H1 (cell line): ENCODE measurements at regions not wholly inside any gene's neighbourhood (a gene's known extent, or its start where the extent isn't known, plus 50 kb on each side); places are given as distances from the start of the nearest gene placed in this dataset.

ENCODE experiments used
- CTCF ChIA-PET: fragments of 300-600 bp; sonication (Branson Sonifier 250); formaldehyde crosslinking; loops from one replicate; lab custom pipeline; 2021; ENCODE audit not compliant: partially characterized antibody; lab: Charles Lee
- POLR2A ChIA-PET: fragments of 300-600 bp; sonication (Branson Sonifier 250); formaldehyde crosslinking; loops from one replicate; lab custom pipeline; 2021; ENCODE audit warnings: inconsistent platforms; ENCODE audit not compliant: partially characterized antibody; lab: Charles Lee
- DNase-seq, 2 experiments: peaks; one replicate each; pipeline versions ENCODE4 v3.0.0 to v3.0.0-alpha.2; 2010 to 2022; ENCODE audit warnings: low spot score in 2 of 2, low read depth in 1 of 2, mixed read lengths in 1 of 2
- FAIRE-seq: peaks from 2 replicates; lab custom pipeline; 2011; peaks lifted over from hg19 to GRCh38; lab: Jason Lieb, UNC
- H2AFZ ChIP-seq: 2 replicates; pipeline ENCODE4 v1.8.1; 2012; ENCODE audit warnings: low read length, inconsistent platforms
- H2AK5ac ChIP-seq: 2 replicates; pipeline ENCODE4 v1.6.1; 2013; ENCODE audit warnings: low read depth, low read length
- H2BK120ac ChIP-seq: replicated peaks from 2 replicates; pipeline ENCODE3; 2013; ENCODE audit warnings: low read depth, low read length, inconsistent platforms
- H2BK12ac ChIP-seq: 2 replicates; pipeline ENCODE4 v1.6.1; 2013; ENCODE audit warnings: low read depth, low read length
- H2BK15ac ChIP-seq: 2 replicates; pipeline ENCODE4 v1.6.1; 2013; ENCODE audit warnings: low read length
- H2BK20ac ChIP-seq: 2 replicates; pipeline ENCODE4 v1.6.1; 2013; ENCODE audit warnings: low read length
- H2BK5ac ChIP-seq: 2 replicates; pipeline ENCODE4 v1.6.1; 2013; ENCODE audit warnings: low read depth, low read length
- H3K14ac ChIP-seq: 2 replicates; pipeline ENCODE4 v1.6.1; 2013; ENCODE audit warnings: inconsistent platforms; ENCODE audit not compliant: insufficient read length
- H3K18ac ChIP-seq: 2 replicates; pipeline ENCODE4 v1.6.1; 2013; ENCODE audit warnings: low read length; ENCODE audit errors: extremely low read depth
- H3K23ac ChIP-seq: 2 replicates; pipeline ENCODE4 v1.6.1; 2013; ENCODE audit warnings: inconsistent platforms; ENCODE audit not compliant: insufficient read length
- H3K23me2 ChIP-seq: 2 replicates; pipeline ENCODE4 v1.6.1; 2013; ENCODE audit warnings: low read depth, low read length
- H3K27ac ChIP-seq: 2 replicates; pipeline ENCODE4 v1.6.1; 2011; ENCODE audit warnings: low read depth, low read length, inconsistent platforms
- H3K27me3 ChIP-seq, 4 experiments: replicated peaks in 1 of 4; 1 replicate in 1 of 4; 2 replicates in 3 of 4; pipeline versions ENCODE4 v1.6.1 to v1.8.1; 2011 to 2013; ENCODE audit warnings: low read length in 3 of 4, mild to moderate bottlenecking in 3 of 4, inconsistent platforms in 2 of 4, mixed read lengths in 2 of 4, moderate library complexity in 1 of 4; ENCODE audit not compliant: control insufficient read depth in 3 of 4, insufficient read depth in 3 of 4; ENCODE audit errors: extremely low read depth in 1 of 4
- H3K36me3 ChIP-seq, 4 experiments: 2 replicates each; pipeline versions ENCODE4 v1.6.1 to v1.8.1; 2011 to 2013; ENCODE audit warnings: mild to moderate bottlenecking in 4 of 4, low read length in 3 of 4, moderate library complexity in 2 of 4, control low read depth in 1 of 4, inconsistent platforms in 1 of 4; ENCODE audit not compliant: insufficient read depth in 4 of 4, control insufficient read depth in 2 of 4
- H3K4ac ChIP-seq: replicated peaks from 2 replicates; pipeline ENCODE3; 2013; ENCODE audit warnings: low read length, low read depth, mixed read lengths, inconsistent platforms; ENCODE audit not compliant: insufficient read length
- H3K4me1 ChIP-seq, 4 experiments: replicated peaks in 1 of 4; 1 replicate in 1 of 4; 2 replicates in 3 of 4; pipeline versions ENCODE4 v1.6.1 to v1.8.1; 2011 to 2013; ENCODE audit warnings: low read length in 3 of 4, inconsistent platforms in 2 of 4, mixed read lengths in 1 of 4; ENCODE audit not compliant: insufficient read depth in 4 of 4, control insufficient read depth in 3 of 4
- H3K4me2 ChIP-seq, 2 experiments: 2 replicates each; pipeline versions ENCODE4 v1.6.1 to v1.8.1; 2011 to 2013; ENCODE audit warnings: low read depth in 2 of 2, low read length in 2 of 2, control low read depth in 1 of 2, inconsistent platforms in 1 of 2, mild to moderate bottlenecking in 1 of 2; ENCODE audit not compliant: insufficient read depth in 1 of 2
- H3K4me3 ChIP-seq, 4 experiments: fragments of 200-600, 300-600 bp in 1 of 4; sonication (generic), shearing (Covaris generic), sonication (Bioruptor Twin) in 1 of 4; 2 replicates each; pipeline versions ENCODE4 v1.5.1 to v1.8.1; 2011 to 2016; ENCODE audit warnings: low read length in 4 of 4, low read depth in 3 of 4, control low read depth in 2 of 4, inconsistent platforms in 2 of 4, mild to moderate bottlenecking in 2 of 4, mixed read lengths in 1 of 4, moderate library complexity in 1 of 4; ENCODE audit not compliant: insufficient read depth in 2 of 4; ENCODE audit errors: extremely low read depth in 1 of 4
- H3K56ac ChIP-seq: replicated peaks from 2 replicates; pipeline ENCODE3; 2013; ENCODE audit warnings: low read depth, mild to moderate bottlenecking, mixed read lengths, low read length, inconsistent platforms; ENCODE audit not compliant: insufficient read length
- H3K79me1 ChIP-seq: 2 replicates; pipeline ENCODE4 v1.6.1; 2013; ENCODE audit warnings: low read depth, low read length, control low read depth
- H3K79me2 ChIP-seq, 2 experiments: 2 replicates each; pipeline versions ENCODE4 v1.6.1 to v1.8.1; 2012 to 2013; ENCODE audit warnings: low read length in 2 of 2, mild to moderate bottlenecking in 2 of 2, inconsistent platforms in 1 of 2; ENCODE audit not compliant: insufficient read depth in 2 of 2, control insufficient read depth in 1 of 2
- H3K9ac ChIP-seq, 4 experiments: replicated peaks in 1 of 4; 1 replicate in 1 of 4; 2 replicates in 3 of 4; pipeline versions ENCODE4 v1.6.1 to v1.8.1; 2011 to 2013; ENCODE audit warnings: low read depth in 3 of 4, low read length in 3 of 4, control low read depth in 2 of 4, mild to moderate bottlenecking in 2 of 4, moderate library complexity in 2 of 4, inconsistent platforms in 1 of 4; ENCODE audit errors: extremely low read depth in 1 of 4
- H3K9me3 ChIP-seq, 2 experiments: 2 replicates each; pipeline versions ENCODE4 v1.6.1 to v1.8.1; 2012 to 2013; ENCODE audit warnings: mild to moderate bottlenecking in 2 of 2, moderate library complexity in 2 of 2, control low read depth in 1 of 2, inconsistent platforms in 1 of 2, low read depth in 1 of 2, low read length in 1 of 2, mixed read lengths in 1 of 2; ENCODE audit not compliant: insufficient read depth in 2 of 2
- H4K20me1 ChIP-seq, 2 experiments: replicated peaks in 1 of 2; 2 replicates each; pipeline versions ENCODE3 to v1.8.1; 2011 to 2013; ENCODE audit warnings: inconsistent platforms in 2 of 2, low read length in 2 of 2, mild to moderate bottlenecking in 1 of 2; ENCODE audit not compliant: insufficient read depth in 2 of 2, control insufficient read depth in 1 of 2
- H4K5ac ChIP-seq: 2 replicates; pipeline ENCODE4 v1.6.1; 2013; ENCODE audit warnings: low read length, low read depth, mixed read lengths, inconsistent platforms; ENCODE audit not compliant: insufficient read length
- H4K8ac ChIP-seq: 2 replicates; pipeline ENCODE4 v1.8.0; 2013; ENCODE audit warnings: mild to moderate bottlenecking, moderate library complexity, low read length, inconsistent platforms; ENCODE audit not compliant: insufficient read depth; ENCODE audit errors: extremely low read depth
- H4K91ac ChIP-seq: replicated peaks from 2 replicates; pipeline ENCODE3; 2013; ENCODE audit warnings: low read length, mixed read lengths, inconsistent platforms; ENCODE audit not compliant: insufficient read length
- ATF3 ChIP-seq: IDR thresholded peaks from 2 replicates; pipeline ENCODE4 v1.6.1; 2011; ENCODE audit warnings: low read depth, mild to moderate bottlenecking, low read length; ENCODE audit not compliant: insufficient read depth
- CEBPB ChIP-seq: IDR thresholded peaks from 2 replicates; pipeline ENCODE4 v1.6.1; 2012; ENCODE audit warnings: low read depth, low read length
- MAFK ChIP-seq: IDR thresholded peaks from 2 replicates; pipeline ENCODE4 v1.6.1; 2012; ENCODE audit warnings: low read depth, mild to moderate bottlenecking, improper control_type of control experiment, low read length
- POLR2A ChIP-seq, 2 experiments: IDR thresholded peaks; 1 replicate in 1 of 2; 2 replicates in 1 of 2; pipeline ENCODE4 v1.6.1; 2011; ENCODE audit warnings: low read depth in 2 of 2, low read length in 2 of 2, mild to moderate bottlenecking in 2 of 2; ENCODE audit errors: control extremely low read depth in 1 of 2
- SRF ChIP-seq: IDR thresholded peaks from 2 replicates; pipeline ENCODE4 v1.6.1; 2011; ENCODE audit warnings: mild to moderate bottlenecking, low read depth, low read length, moderate library complexity
- WGBS, 2 experiments: shearing (Covaris generic) in 1 of 2; methylation state at CpG; one replicate each; pipeline versions ENCODE4 v1.1.6 to v1.1.7; 2013 to 2015; ENCODE audit warnings: low lambda C conversion rate in 2 of 2, mixed read lengths in 2 of 2, inconsistent platforms in 1 of 2, low coverage in 1 of 2, missing lambda C conversion rate in 1 of 2; ENCODE audit not compliant: insufficient replicate concordance in 2 of 2, insufficient coverage in 1 of 2, insufficient read length in 1 of 2; ENCODE audit errors: extremely low coverage in 1 of 2, missing lambda C conversion rate in 1 of 2; 5-methylcytosine and 5-hydroxymethylcytosine counted together
- TF ChIP-seq, protein P1 (sequence below), 3 experiments: IDR thresholded peaks; 1 replicate in 2 of 3; 2 replicates in 1 of 3; pipeline versions ENCODE4 v1.5.1 to v1.6.1; 2011; ENCODE audit warnings: low read length in 3 of 3, mild to moderate bottlenecking in 3 of 3, inconsistent platforms in 2 of 3, low read depth in 1 of 3, moderate library complexity in 1 of 3; ENCODE audit not compliant: insufficient read depth in 1 of 3; ENCODE audit errors: control extremely low read depth in 1 of 3

- 87% methylated on average over 4 of the region's 4 CpGs; no CpG with 5 or more reads in 1 of the 2 experiments for WGBS, 2 experiments
- no peaks in the 10 kb centered on the region for H3K4me1 ChIP-seq
- no peaks in the 10 kb centered on the region for H4K20me1 ChIP-seq
- TF ChIP-seq POLR2A (IDR thresholded peaks at IDR 0.05; ENCODE audit: control extremely low read depth in 1 of 2, low read depth in 2 of 2, low read length in 2 of 2) (no peak), MAFK (no peak), SRF (no peak), ATF3 (no peak), CEBPB (no peak)
- TF ChIP-seq, protein P1, sequence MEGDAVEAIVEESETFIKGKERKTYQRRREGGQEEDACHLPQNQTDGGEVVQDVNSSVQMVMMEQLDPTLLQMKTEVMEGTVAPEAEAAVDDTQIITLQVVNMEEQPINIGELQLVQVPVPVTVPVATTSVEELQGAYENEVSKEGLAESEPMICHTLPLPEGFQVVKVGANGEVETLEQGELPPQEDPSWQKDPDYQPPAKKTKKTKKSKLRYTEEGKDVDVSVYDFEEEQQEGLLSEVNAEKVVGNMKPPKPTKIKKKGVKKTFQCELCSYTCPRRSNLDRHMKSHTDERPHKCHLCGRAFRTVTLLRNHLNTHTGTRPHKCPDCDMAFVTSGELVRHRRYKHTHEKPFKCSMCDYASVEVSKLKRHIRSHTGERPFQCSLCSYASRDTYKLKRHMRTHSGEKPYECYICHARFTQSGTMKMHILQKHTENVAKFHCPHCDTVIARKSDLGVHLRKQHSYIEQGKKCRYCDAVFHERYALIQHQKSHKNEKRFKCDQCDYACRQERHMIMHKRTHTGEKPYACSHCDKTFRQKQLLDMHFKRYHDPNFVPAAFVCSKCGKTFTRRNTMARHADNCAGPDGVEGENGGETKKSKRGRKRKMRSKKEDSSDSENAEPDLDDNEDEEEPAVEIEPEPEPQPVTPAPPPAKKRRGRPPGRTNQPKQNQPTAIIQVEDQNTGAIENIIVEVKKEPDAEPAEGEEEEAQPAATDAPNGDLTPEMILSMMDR (IDR thresholded peaks at IDR 0.05; ENCODE audit: control extremely low read depth in 1 of 3, insufficient read depth in 1 of 3, low read depth in 1 of 3, low read length in 3 of 3) = no peak
- ChIA-PET POLR2A (no interaction called here), CTCF (interaction anchor here (3.0 kb wide), 1 partner anchor 10 kb away, joined by 9 read pairs; no protein-coding TSS in a partner anchor)
- H3K27me3 ChIP-seq = no peaks in the 10 kb centered on the region
- FAIRE-seq (no peak), DNase-seq (no peak)
- no peaks in the 10 kb centered on the region for H3K79me1 ChIP-seq
- no peak overlapping the region for H3K14ac ChIP-seq
- no peak overlapping the region for H3K56ac ChIP-seq
- H3K23ac ChIP-seq = no peak overlapping the region
- no peak overlapping the region for H4K91ac ChIP-seq
- no peaks in the 10 kb centered on the region for H3K79me2 ChIP-seq
- H3K18ac ChIP-seq = no peak overlapping the region
- no peak overlapping the region for H3K27ac ChIP-seq
- no peak overlapping the region for H3K4ac ChIP-seq
- H2BK20ac ChIP-seq = no peak overlapping the region
- H2BK5ac ChIP-seq = no peak overlapping the region
- no peak overlapping the region for H4K8ac ChIP-seq
- no peak overlapping the region for H2BK120ac ChIP-seq
- no peaks in the 10 kb centered on the region for H3K9me3 ChIP-seq
- H2BK15ac ChIP-seq = no peak overlapping the region
- no peak overlapping the region for H3K4me2 ChIP-seq
- H3K23me2 ChIP-seq = no peaks in the 10 kb centered on the region
- H3K36me3 ChIP-seq = no peaks in the 10 kb centered on the region
- no peak overlapping the region for H3K4me3 ChIP-seq
- no peak overlapping the region for H2BK12ac ChIP-seq
- H3K9ac ChIP-seq = no peak overlapping the region
- H4K5ac ChIP-seq = no peak overlapping the region
- H2AFZ ChIP-seq = no peak overlapping the region
- H2AK5ac ChIP-seq = no peak overlapping the region
These were observed 91.2 kb upstream of the SESTD1 start for GRCh38 chr2:179355881-179356280.
